ENCODE measurements at regions not wholly inside any gene's neighbourhood (a gene's known extent, or its start where the extent isn't known, plus 50 kb on each side); places are given as distances from the start of the nearest gene placed in this dataset.

- H3K27me3 Mint-ChIP-seq (ENCODE audit: unreplicated experiment), result peaks cover 3% of the 10 kb centered on the region
- TF ChIP-seq CTCF (IDR thresholded peaks at IDR 0.05; ENCODE audit: unreplicated experiment), result no peak
- H3K4me1 Mint-ChIP-seq (ENCODE audit: unreplicated experiment), result no peaks in the 10 kb centered on the region
- H3K36me3 Mint-ChIP-seq (ENCODE audit: low read depth, unreplicated experiment), result no peaks in the 10 kb centered on the region
- H3K9me3 Mint-ChIP-seq (ENCODE audit: unreplicated experiment), result no peaks in the 10 kb centered on the region
- no peak overlapping the region for H3K27ac Mint-ChIP-seq (ENCODE audit: unreplicated experiment)
- no peak for DNase-seq (ENCODE audit: low spot score)
- H3K4me3 Mint-ChIP-seq (ENCODE audit: unreplicated experiment), result no peak overlapping the region
Measured at GRCh38 chr9:13770956-13771355, 491.5 kb upstream of the MPDZ start.

- no peaks in the 10 kb centered on the region for H3K4me1 Mint-ChIP-seq (ENCODE audit: unreplicated experiment)
- no peak for TF ChIP-seq CTCF (IDR thresholded peaks at IDR 0.05; ENCODE audit: unreplicated experiment)
- no peaks in the 10 kb centered on the region for H3K36me3 Mint-ChIP-seq (ENCODE audit: low read depth, unreplicated experiment)
- H3K4me3 Mint-ChIP-seq (ENCODE audit: unreplicated experiment), result no peak overlapping the region
- no peaks in the 10 kb centered on the region for H3K9me3 Mint-ChIP-seq (ENCODE audit: unreplicated experiment)
- H3K27me3 Mint-ChIP-seq (ENCODE audit: unreplicated experiment), result peaks cover 3% of the 10 kb centered on the region
- no peak overlapping the region for H3K27ac Mint-ChIP-seq (ENCODE audit: unreplicated experiment)
- no peak for DNase-seq (ENCODE audit: low spot score)
Measured at GRCh38 chr9:13769641-13770040, 490.1 kb upstream of the MPDZ start.

GRCh38 chr9:13769006-13769405 lies 489.5 kb upstream of the MPDZ start:
- peaks cover 3% of the 10 kb centered on the region for H3K27me3 Mint-ChIP-seq (ENCODE audit: unreplicated experiment)
- no peak overlapping the region for H3K4me3 Mint-ChIP-seq (ENCODE audit: unreplicated experiment)
- no peaks in the 10 kb centered on the region for H3K9me3 Mint-ChIP-seq (ENCODE audit: unreplicated experiment)
- DNase-seq (ENCODE audit: low spot score), result no peak
- no peak overlapping the region for H3K27ac Mint-ChIP-seq (ENCODE audit: unreplicated experiment)
- H3K36me3 Mint-ChIP-seq (ENCODE audit: low read depth, unreplicated experiment), result no peaks in the 10 kb centered on the region
- TF ChIP-seq CTCF (IDR thresholded peaks at IDR 0.05; ENCODE audit: unreplicated experiment), result no peak
- no peaks in the 10 kb centered on the region for H3K4me1 Mint-ChIP-seq (ENCODE audit: unreplicated experiment)

- Mint-ChIP-seq H3K27ac (ENCODE audit: unreplicated experiment) (no peak overlapping the region), H3K4me1 (ENCODE audit: unreplicated experiment) (no peaks in the 10 kb centered on the region), H3K36me3 (ENCODE audit: low read depth, unreplicated experiment) (no peaks in the 10 kb centered on the region), H3K9me3 (ENCODE audit: unreplicated experiment) (no peaks in the 10 kb centered on the region), H3K27me3 (ENCODE audit: unreplicated experiment) (peaks cover 4% of the 10 kb centered on the region), H3K4me3 (ENCODE audit: unreplicated experiment) (no peak overlapping the region)
- TF ChIP-seq CTCF (IDR thresholded peaks at IDR 0.05; ENCODE audit: unreplicated experiment), result no peak
- DNase-seq (ENCODE audit: low spot score), result no peak
Measured at GRCh38 chr9:13762209-13762608, 482.7 kb upstream of the MPDZ start.

GRCh38 chr9:13759551-13759950 lies 480.1 kb upstream of the MPDZ start:
- Mint-ChIP-seq H3K36me3 (ENCODE audit: low read depth, unreplicated experiment) (no peaks in the 10 kb centered on the region), H3K4me3 (ENCODE audit: unreplicated experiment) (no peak overlapping the region), H3K9me3 (ENCODE audit: unreplicated experiment) (no peaks in the 10 kb centered on the region), H3K4me1 (ENCODE audit: unreplicated experiment) (no peaks in the 10 kb centered on the region), H3K27ac (ENCODE audit: unreplicated experiment) (no peak overlapping the region), H3K27me3 (ENCODE audit: unreplicated experiment) (peaks cover 3% of the 10 kb centered on the region)
- no peak for DNase-seq (ENCODE audit: low spot score)
- TF ChIP-seq CTCF (IDR thresholded peaks at IDR 0.05; ENCODE audit: unreplicated experiment), result no peak

Data from endothelial cell (in vitro differentiated cells).